Stimulated activated CD4-positive, alpha-beta T cell treated with anti-CD3 and anti-CD28 coated beads, Interleukin-1b, Interleukin-23, amount 100 ng/mL, for 4 hours (primary cell): ENCODE measurements at regions not wholly inside any gene's neighbourhood (a gene's known extent, or its start where the extent isn't known, plus 50 kb on each side); places are given as distances from the start of the nearest gene placed in this dataset.
"Not testable (repeated sequence)": the region's sequence is repeated elsewhere in the genome, so short reads cannot be mapped to it uniquely, and the experiment has no call there.

Experiments
- DNase-seq, 2 donors: peaks; one replicate each; pipeline ENCODE4 v3.0.0-alpha.2; 2020; ENCODE audit warnings: low read depth in 2 of 2

DNA sequence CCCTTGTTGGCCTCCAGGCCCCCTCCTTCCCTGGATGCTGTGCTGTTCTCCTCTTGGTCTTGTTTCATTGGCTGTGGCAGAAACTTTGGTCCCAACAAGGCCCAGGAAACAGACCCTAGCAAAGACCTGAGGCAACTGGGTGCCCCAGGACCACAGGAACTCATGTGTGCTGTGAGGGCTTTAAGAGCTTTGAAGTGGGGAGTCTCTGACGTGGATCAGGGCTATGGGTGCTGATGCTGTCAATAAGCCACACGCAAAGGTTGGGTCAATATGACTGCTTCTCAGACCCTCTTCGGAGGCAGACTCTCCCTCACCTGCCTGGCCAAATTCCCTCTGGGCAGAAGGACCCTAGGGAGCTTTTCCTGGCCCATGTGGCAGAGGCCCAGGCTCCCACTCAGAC is 91.5 kb upstream of the MLN start:
- DNase-seq, result no peak

DNA sequence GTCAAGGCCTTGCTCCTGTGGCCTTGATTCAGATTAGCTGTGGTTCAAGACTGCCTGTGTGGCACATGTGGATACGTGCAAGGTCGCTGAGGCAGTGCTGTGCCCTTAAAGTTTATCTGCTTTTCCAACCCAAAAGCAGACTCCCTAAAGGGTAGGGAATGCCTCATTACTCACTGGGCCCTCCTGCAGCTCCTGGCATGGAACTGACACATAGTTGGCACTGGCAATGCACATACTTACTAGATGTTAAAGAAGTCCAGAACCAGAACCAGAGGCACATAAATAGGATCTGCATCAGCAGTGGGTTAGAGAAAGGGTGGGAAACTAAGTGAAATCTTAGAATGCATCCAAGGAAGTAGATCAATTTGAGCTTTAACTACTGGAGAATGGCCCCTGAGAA is 90.6 kb upstream of the MLN start:
- no peak for DNase-seq

DNA sequence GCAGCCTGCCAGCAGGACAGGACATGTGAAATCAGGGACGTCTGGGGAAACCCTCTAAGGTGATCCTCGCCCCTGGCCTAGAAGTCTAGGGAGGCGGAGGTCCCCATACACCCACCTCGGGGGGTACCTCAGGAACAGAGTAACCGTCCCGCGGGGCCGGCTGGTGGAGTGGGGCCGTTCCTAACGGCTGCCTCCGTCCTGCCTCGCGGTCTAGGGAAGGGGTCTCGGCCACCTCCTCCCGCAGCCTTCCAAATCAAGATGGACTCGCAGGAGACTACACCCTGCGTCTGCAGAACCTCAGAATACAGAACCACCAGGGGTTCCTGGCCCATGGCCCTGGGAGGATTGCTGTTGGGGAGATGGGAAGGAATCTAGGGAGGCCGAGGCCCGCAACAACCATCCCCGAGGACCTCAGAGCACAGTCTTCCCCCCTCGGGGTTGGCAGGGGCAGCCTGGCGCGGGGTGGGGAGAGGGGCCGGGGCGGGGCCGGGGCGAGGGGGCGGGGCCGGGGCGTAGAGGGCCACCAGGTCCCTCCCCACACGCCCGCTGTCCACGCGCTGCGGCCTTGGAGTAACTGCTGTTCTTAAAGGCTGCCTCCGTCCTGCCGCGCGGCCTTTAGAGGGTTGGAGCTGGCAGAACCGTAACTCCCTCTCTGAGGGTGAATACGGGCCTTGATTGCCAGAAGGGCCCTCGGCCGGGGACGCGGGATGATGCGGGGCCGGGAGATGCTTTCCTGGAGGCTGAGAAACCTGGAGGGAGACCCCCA is 89.0 kb upstream of the MLN start:
- no peak for DNase-seq

DNA sequence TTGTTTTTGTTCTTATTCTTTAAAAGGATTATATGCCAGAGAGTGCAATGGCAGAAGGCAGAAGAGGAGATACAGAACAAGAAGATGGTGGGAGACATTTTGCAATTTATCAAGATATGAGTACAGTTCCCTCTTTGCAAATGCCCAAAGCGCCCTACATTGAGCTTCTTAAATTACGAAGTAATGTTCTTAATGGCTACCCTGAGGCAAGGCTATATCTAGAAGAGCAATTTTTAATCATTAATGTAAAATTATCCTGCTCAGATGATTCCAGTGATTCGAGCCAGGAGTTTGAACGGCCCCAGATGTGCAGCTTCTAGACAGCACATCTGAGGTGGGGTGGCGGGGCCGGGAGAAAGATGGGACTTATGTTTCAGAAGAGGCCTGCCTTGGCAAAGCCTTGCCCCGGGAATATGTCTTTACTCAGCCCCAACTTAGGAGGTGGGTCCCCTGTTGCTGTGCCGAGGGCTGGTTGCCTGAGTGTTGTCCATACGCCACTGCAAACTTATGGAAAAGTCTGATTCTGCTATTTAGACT is 84.9 kb upstream of the MLN start:
- DNase-seq, result no peak

DNA sequence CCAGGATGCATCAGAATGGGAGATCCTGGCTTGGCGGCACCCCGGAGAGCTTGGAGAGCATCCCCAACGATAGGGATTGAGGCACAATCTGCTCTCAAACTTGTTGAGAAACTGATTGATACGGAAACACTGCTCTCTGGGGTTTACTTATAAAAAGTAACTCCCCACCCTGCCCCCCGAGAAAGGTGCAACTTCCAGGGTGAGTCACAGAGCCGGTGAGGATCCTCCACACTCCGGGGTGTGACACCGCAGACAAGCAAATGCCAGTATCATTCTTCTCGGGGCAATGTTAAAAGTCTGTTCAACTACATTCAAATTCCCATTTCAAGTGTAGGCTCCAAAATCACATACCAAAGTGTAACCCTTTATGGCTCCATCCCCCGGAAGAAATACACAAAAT is 84.4 kb upstream of the MLN start:
- no peak for DNase-seq

DNA sequence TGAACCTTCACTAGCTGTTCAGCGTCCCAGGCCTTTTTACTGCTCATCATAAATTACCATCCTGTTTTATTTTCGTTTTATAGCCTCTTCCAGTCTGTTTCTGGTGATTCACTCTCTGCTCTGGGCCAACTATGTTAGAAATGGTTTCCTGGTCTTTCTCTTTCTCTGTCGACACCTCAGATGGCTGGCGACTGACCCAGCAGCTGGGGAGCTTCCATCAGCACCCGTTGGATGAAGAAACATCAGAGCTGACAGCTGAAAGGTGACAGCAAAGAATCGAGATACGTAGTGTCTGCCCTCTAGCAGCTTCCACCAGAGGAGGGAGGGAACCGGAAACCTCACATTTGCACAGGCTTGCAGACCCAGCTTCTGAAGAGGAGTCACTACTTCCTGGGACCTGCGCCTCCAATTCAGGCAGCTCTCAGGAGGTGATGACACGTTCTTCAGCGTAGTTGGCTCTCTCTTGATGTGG is 82.9 kb upstream of the MLN start:
- DNase-seq, result no peak

DNA sequence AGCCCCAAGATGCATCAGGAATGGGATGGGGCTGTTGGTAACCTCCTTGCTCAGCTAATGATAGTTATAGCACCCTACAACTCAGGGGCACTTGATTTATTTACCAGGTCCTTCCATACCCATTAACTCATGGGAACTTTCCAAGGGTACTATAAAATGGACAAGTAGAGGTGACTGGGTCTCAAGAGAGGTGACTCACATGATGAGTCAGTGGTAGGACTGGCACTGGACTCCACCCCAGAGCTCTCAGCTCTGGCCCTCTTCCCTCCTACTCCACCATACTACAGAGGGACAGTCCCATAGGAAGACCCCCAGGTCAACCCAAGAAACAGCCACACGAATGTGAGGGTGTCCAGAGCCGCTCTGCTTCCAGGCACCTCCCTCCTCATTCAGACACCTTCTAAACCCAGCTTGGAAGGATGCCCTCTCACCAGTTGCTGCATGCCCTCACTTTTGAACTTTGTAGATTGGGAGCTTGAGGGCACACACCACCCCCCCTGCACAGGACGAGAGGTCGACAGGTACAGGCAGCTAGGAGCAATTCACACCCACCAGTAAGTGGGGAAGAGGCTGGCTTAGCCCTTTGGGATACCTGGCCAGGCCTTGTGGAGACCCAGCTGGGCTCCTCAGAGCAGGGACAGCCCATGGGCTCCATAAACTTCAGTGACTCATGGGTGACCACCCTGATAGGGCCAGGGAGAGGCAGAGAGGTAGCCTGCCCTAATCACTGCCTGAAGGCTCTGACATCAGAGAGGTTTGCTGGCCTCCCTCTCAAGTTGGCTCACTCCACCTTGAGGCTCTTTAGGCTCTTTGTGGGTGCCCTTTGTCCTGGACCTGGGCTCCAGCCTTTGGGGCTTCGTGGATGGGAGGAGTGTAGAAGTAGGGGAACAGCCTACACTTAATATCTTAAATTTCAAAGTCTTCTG is 81.6 kb upstream of the MLN start:
- no peak for DNase-seq

DNA sequence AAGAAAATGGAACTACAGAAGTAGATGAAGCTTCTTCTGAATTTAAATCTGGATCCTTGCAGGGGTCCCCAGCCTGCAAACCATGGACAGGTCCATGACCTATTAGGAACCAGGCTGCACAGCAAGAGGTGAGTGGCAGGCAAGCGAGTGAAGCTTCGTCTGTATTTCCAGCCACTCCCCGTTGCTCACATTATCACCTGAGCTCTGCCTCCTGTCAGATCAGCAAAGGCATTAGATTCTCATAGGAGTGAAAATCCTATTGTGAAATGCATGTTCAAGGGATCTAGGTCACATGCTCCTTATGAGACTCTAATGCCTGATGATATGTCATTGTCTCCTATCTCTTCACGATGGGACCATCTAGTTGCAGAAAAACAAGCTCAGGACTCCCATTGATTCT is 79.8 kb upstream of the MLN start:
- DNase-seq, result not testable (repeated sequence)

DNA sequence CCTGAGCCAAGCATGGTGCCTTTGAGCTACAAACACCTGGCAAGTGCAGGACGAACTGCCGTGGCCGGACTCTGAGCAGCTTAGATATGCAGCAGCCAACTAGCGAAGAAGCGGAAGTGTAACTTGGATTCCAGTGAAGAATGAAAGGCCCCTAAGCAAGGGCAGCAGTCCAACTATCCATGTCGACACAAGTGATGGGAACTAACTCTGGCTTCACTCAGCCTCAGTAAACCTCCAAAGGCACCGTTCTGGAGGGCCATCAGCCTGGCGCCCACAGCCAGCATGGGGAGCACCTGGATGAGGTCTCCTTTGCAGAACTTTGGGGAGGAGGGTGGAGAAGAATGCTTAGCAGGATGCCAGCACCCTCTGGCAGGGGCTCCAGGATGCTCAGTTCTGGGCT is 78.4 kb upstream of the MLN start:
- DNase-seq, result no peak

DNA sequence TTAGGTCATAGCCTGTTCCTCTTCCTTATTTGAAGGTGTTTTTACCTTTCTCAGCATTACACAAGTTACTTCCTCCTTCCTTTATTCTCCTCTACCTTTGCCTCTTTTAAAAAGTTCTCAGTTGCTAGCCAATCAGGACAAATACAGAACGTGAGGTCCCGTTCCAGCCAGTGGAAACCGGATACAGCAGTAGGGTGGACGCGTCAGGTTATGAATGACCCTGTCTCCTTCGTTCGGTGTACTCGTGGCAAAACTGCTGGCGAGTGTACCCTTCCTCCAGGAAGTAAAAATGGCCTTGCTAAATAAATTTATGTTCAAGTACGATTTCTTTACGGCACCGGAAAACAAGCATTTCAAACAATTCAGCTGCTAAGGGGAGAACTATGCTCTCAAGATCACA is 77.0 kb upstream of the MLN start:
- DNase-seq, result no peak

DNA sequence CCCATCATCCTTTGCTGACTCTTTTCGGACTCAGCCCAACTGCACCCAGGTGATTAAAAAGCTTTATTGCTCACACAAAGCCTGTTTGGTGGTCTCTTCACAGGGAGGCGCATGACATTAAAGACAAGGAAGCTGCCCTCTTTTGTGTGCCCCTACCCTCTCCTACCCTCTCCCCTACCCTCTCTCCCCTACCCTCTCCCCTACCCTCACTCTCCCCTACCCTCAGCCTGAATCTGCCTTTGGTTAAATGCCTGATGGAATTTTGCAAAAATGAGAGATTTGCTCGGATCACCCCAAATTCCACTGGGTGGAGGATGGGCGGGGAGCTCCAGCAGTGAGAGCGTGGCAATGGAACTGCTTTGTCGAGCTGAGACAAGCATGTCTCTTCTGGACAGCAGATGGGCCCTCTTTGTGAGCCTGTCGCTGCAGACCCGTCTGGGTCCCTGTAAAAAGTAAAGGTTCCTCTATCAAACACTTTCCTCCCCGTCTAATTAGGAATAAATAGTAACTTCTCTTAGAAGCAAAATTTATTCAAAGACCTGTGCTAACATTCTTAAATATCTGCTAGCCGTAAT is 76.4 kb upstream of the MLN start:
- DNase-seq, result no peak

DNA sequence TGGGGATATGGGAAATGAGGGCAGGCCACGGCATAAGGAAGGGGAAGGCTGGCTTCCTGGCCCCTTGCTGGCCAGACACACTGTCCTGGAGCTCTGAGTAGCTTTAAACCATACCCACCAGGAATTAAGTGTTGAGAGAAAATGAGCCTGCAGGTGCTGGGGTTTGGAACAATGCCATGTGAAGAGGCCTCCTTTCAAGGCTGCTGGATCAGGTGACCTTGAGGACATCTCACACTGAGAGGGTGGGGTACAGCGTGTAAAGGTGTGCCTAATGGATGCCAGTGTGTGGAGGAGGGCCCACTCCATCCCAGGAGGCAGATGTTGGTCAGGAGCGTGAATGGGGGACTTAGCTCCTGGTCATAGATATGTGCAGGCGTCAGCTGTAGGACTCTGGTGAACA is 74.8 kb upstream of the MLN start:
- DNase-seq, result no peak

DNA sequence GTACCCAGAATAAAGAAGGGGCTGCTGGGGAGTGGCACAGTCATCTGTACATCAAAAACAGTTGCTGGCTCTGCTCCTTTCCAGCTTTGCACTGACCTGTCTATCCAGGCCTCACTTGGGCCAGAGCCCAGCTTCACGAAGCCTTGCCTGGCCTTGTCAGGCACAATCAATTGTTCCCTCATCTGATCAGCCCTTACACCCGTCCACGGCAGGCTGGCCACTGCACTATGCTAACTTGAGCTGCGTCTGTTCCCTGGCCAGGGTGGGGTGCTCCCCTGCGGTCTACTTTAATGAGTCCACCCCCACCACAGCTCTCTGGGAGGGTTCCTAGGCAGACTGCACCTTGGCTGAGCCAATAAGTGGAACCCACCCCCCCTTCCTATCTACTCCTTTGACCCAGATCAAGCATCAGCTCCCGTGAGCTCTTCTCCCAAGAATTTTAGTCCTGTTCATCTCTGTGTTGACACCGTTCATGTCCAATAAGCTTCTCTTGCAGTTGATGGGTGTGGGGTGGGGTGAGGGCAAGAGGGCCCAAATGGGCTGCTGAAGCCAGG is 74.3 kb upstream of the MLN start:
- DNase-seq, result no peak

DNA sequence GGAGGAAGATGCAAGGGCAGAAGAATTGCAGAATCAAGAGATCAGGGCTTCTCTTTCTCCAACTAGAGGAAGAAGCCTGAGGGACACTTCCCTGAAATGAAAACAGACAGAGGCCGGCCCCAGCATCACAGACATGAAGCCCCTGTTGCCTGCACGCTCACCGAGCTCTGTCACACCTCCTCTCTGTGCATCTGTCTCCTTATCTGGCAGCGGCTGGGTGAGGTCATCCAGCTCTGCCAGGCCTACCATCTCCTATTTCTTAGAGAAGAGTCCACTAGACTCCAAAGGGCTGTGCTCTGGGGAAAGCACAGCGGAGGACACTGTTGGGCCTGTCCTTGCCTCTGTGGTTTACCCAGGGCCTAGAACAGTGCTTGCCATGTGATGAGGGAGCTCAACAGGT is 71.9 kb upstream of the MLN start:
- DNase-seq, result no peak

DNA sequence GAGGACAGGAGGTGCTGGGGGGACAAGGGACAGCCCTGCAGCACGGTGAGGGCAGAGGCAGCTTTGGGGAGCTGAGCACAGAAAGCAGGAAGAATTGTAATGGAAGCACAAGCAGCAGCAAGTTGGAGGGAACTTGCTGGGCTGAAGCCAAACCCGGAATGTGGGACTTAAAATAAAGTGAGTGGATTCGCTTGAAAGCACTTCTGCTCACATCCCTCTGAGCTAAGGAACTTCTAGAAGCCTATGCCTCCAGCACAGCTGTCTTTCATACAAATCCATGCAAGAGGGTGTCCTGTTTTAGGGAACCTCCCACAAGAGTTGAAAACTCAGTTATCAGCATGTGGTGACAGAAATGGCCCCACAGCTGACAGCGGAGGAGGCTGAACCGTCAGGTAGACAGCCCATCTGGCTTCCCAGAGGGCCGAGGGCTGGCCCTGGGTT is 71.4 kb upstream of the MLN start:
- DNase-seq, result no peak

DNA sequence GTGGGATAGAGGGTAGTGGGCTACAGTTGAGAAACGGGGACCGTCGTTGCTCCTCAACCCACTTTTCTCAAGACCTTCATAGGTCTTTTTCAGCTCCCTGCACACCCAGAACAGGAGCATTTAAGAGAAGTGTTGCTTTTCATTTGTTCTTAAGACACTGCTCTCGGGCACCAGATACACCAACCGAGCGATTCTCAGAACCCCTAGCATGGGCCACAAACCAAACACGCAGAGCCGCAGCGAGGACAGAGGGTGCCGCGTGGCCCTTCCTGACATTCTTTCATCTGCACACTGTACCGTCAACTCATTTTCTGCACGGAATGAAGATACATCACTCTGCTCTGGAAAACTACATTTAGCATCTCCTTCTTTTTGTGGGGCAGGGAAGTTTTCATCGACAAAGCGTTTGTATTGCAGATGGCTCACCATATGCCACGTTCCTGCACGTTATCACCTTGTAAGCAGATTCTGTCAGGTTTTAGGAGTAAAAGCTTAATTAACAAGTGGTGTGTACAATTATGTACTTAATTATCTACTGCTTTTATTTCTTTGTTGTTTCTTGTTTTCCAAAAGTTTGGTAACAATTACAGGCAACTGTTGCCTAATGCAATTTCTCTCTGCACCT is 70.4 kb upstream of the MLN start:
- DNase-seq, result no peak

DNA sequence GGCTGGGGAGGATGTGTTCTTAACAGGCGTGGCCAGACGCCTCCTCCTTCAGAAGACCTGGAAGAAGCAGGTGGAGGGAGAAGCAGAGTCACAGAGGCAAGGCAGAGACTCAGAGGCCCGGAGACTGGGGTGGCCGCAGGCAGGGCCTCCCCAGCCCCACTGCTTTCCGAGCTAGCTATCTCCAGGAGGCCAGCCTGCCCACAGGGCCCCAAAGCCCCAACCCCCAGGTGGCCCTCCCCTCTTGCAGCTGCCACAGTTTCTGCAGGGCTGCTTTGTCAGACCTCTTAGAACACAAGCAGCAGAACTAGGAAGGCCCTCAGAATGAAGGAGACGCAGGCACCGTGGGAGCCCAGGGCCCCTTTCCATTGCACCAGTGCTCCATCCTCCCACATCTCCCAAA is 69.0 kb upstream of the MLN start:
- DNase-seq, result no peak

DNA sequence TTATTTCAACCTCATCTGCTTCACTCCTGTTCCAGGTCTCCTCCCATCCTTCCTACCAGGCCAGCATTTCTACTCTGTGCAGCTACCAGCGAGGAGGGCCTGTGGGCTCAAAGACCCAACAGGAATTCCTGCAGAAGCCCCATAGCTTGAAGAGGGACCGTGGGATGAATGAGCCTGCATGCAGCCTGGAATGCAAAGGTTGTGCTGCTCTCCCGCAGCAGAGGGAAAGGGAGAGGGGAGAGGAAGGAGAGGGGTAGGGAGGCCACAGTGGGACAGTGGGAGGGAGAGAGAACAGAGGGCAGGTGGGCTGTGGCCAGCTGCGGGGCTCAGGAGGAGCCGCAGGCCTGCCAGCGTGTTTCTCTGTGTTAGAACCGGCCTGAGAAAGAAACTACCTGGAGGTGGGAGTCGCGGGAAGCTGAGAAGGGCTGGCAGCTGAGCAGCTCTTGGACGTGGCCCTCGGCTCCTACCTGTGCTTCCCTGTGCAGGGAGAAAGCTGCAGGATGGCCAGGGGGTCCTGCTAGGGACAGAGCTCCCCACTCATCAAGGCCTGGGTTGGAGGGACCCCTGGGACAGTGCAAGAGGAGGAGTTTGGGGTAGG is 66.1 kb upstream of the MLN start:
- no peak for DNase-seq

DNA sequence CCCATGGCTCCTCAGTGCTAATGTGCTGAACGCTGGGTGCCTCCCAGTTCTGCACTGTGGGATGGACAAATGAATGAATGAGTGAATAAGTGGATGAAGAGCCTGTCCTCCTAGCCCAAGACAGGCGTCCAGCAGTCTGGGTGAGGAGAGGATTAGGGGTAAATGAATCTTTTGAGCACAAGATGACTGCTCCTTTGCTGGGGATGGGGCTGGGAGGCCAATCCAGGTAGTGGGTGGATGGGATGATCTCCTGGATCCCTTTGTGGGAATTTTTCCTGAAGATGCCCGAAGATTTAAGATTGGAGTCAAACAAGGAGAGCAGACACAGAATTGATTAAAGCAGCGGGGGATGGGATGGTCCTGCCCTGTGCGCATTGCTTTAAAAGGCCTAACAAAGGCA is 65.3 kb upstream of the MLN start:
- no peak for DNase-seq

DNA sequence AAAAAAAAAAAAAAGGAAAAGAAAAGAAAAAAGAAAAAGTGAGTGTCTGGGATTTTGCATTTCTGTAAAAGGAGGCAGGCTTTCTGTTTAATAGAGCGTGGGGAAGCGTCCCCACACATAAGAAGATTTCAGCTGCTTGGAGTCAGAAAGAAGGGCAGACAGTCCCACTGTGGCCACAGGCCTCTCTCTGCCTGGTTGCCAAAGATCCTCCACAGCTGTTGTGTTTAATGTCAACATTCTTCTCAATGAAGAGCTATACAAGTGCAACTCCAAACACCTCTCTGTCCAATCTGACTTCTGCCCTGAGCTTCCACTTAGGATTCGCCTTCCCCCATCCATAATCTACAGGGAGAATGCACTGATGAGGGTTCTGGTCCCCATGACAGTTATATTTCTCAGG is 64.3 kb upstream of the MLN start:
- DNase-seq, result no peak

DNA sequence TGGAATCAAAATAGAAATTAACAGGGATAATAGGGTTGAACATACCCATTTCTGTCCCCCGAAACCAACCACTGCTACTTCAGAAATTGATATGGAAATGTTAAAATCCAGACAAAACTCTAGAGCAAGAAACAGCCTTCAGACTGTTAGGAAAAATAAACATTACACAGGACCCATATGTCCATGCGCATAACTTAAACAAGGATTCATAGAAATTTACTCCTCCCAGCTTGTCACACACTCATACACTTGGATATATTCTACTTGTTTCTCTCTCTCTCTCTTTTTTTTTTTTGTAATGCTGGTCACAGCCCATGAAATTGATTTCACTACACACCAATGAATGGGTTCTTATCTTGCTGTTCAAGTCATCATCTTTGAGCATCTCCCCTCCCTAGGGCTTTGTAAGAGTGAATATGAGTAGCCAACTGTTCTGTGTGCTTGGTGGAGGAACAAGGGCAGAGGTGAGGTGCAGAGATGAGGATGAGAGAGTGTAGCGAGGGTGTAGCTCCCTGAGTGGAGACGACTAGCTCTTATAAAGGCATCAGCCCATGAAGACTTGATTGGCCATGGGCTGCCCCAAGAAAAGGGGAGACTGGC is 61.8 kb upstream of the MLN start:
- DNase-seq, result no peak
